PFSK-1 (cell line): ENCODE measurements at regions not wholly inside any gene's neighbourhood (a gene's known extent, or its start where the extent isn't known, plus 50 kb on each side); places are given as distances from the start of the nearest gene placed in this dataset.

Source experiments
- SIN3A ChIP-seq: IDR thresholded peaks from 2 replicates; pipeline ENCODE4 v1.6.1; 2012; ENCODE audit warnings: mild to moderate bottlenecking, low read length, moderate library complexity, borderline replicate concordance; ENCODE audit not compliant: insufficient read depth
- TF ChIP-seq, protein P1 (sequence below), 2 experiments: IDR thresholded peaks; 2 replicates each; pipeline versions ENCODE4 v1.6.1 to v1.8.0; 2011 to 2012; ENCODE audit warnings: low read depth in 2 of 2, low read length in 2 of 2, control low read depth in 1 of 2, inconsistent platforms in 1 of 2, mild to moderate bottlenecking in 1 of 2, moderate library complexity in 1 of 2; ENCODE audit not compliant: insufficient read depth in 1 of 2

DNA sequence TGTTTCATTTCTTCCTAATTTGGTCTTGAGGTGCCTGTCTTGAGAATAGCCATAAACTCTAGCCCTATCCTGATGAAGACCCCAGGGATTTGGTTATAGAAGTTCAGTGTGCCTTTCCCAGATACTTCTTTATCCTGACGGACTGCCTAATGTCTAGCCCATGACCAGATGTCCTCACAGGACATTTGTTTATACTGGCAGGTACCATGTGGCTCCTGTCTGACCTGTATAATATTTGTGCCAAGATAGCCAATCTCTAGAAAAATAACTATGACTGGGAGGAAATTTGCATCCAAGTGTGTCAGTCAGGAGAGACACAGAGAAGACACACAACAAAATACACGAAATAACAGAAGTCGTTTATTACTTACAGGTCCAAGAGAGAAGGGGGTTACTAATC, 69.2 kb upstream of the MIR17HG start:
- TF ChIP-seq, protein P1, sequence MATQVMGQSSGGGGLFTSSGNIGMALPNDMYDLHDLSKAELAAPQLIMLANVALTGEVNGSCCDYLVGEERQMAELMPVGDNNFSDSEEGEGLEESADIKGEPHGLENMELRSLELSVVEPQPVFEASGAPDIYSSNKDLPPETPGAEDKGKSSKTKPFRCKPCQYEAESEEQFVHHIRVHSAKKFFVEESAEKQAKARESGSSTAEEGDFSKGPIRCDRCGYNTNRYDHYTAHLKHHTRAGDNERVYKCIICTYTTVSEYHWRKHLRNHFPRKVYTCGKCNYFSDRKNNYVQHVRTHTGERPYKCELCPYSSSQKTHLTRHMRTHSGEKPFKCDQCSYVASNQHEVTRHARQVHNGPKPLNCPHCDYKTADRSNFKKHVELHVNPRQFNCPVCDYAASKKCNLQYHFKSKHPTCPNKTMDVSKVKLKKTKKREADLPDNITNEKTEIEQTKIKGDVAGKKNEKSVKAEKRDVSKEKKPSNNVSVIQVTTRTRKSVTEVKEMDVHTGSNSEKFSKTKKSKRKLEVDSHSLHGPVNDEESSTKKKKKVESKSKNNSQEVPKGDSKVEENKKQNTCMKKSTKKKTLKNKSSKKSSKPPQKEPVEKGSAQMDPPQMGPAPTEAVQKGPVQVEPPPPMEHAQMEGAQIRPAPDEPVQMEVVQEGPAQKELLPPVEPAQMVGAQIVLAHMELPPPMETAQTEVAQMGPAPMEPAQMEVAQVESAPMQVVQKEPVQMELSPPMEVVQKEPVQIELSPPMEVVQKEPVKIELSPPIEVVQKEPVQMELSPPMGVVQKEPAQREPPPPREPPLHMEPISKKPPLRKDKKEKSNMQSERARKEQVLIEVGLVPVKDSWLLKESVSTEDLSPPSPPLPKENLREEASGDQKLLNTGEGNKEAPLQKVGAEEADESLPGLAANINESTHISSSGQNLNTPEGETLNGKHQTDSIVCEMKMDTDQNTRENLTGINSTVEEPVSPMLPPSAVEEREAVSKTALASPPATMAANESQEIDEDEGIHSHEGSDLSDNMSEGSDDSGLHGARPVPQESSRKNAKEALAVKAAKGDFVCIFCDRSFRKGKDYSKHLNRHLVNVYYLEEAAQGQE (IDR thresholded peaks at IDR 0.05; ENCODE audit: insufficient read depth in 1 of 2, low read depth in 2 of 2, low read length in 2 of 2), result no peak
- no peak for TF ChIP-seq SIN3A
